ENCODE measurements at regions not wholly inside any gene's neighbourhood (a gene's known extent, or its start where the extent isn't known, plus 50 kb on each side); places are given as distances from the start of the nearest gene placed in this dataset.

DNA sequence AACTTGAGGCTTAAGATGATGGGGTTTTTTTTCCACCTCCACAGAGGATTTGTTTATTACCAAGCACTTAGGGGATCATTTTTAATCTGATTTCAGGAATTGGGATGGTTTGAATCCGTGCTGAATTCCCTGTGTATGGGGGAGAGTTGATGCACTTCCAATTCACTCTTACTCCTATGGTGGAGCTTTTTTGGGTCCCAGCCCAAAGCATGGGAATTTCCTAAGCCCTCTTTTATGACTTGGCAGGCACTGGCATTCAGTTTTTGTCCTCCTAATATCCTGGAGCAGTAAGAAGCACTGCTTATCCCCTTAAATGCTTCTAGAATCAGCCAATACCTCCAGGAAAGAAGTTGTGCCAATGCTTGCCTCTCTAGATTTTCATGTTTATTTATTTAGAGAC lies 78.7 kb downstream of the HYCC1 start:
- no peaks in the 10 kb centered on the region for H3K27me3 ChIP-seq (ENCODE audit: insufficient read depth, insufficient read length)
- no peaks in the 10 kb centered on the region for H3K4me1 ChIP-seq (ENCODE audit: insufficient read depth, insufficient read length)
- no peak overlapping the region for H3K4me3 ChIP-seq (ENCODE audit: insufficient read length, low read depth)
- H3K9me3 ChIP-seq (ENCODE audit: insufficient read depth, low read length): peaks cover 8% of the 10 kb centered on the region
- no peak overlapping the region for H3K9ac ChIP-seq (ENCODE audit: insufficient read length, low read depth)
- H3K36me3 ChIP-seq (ENCODE audit: insufficient read depth, insufficient read length, low read length): no peaks in the 10 kb centered on the region
- no peak for TF ChIP-seq ZNF274 (IDR thresholded peaks at IDR 0.05; ENCODE audit: low read depth, low read length)
- no peak for TF ChIP-seq YY1 (IDR thresholded peaks at IDR 0.05; ENCODE audit: insufficient read depth, insufficient read length)
- no peak for TF ChIP-seq SUZ12 (IDR thresholded peaks at IDR 0.05; ENCODE audit: extremely low read depth, insufficient read depth, insufficient read length)
- no peak for DNase-seq (ENCODE audit: low read depth, low spot score)

- H3K9me3 ChIP-seq (ENCODE audit: insufficient read depth, low read length): peaks cover 8% of the 10 kb centered on the region
- DNase-seq (ENCODE audit: low read depth, low spot score): no peak
- no peak overlapping the region for H3K4me3 ChIP-seq (ENCODE audit: insufficient read length, low read depth)
- H3K36me3 ChIP-seq (ENCODE audit: insufficient read depth, insufficient read length, low read length): no peaks in the 10 kb centered on the region
- no peak for TF ChIP-seq ZNF274 (IDR thresholded peaks at IDR 0.05; ENCODE audit: low read depth, low read length)
- TF ChIP-seq SUZ12 (IDR thresholded peaks at IDR 0.05; ENCODE audit: extremely low read depth, insufficient read depth, insufficient read length): no peak
- TF ChIP-seq YY1 (IDR thresholded peaks at IDR 0.05; ENCODE audit: insufficient read depth, insufficient read length): no peak
- no peak overlapping the region for H3K9ac ChIP-seq (ENCODE audit: insufficient read length, low read depth)
- no peaks in the 10 kb centered on the region for H3K27me3 ChIP-seq (ENCODE audit: insufficient read depth, insufficient read length)
- H3K4me1 ChIP-seq (ENCODE audit: insufficient read depth, insufficient read length): no peaks in the 10 kb centered on the region
Observed at GRCh38 chr7:22934473-22935065, 79.4 kb downstream of the HYCC1 start.

GRCh38 chr7:22934023-22934422 lies 79.9 kb downstream of the HYCC1 start:
- Histone ChIP-seq H3K36me3 (ENCODE audit: insufficient read depth, insufficient read length, low read length) (no peaks in the 10 kb centered on the region), H3K9ac (ENCODE audit: insufficient read length, low read depth) (no peak overlapping the region), H3K27me3 (ENCODE audit: insufficient read depth, insufficient read length) (no peaks in the 10 kb centered on the region), H3K9me3 (ENCODE audit: insufficient read depth, low read length) (peaks cover 8% of the 10 kb centered on the region), H3K4me3 (ENCODE audit: insufficient read length, low read depth) (no peak overlapping the region), H3K4me1 (ENCODE audit: insufficient read depth, insufficient read length) (no peaks in the 10 kb centered on the region)
- no peak for DNase-seq (ENCODE audit: low read depth, low spot score)
- TF ChIP-seq SUZ12 (IDR thresholded peaks at IDR 0.05; ENCODE audit: extremely low read depth, insufficient read depth, insufficient read length) (no peak), ZNF274 (IDR thresholded peaks at IDR 0.05; ENCODE audit: low read depth, low read length) (no peak), YY1 (IDR thresholded peaks at IDR 0.05; ENCODE audit: insufficient read depth, insufficient read length) (no peak)

DNA sequence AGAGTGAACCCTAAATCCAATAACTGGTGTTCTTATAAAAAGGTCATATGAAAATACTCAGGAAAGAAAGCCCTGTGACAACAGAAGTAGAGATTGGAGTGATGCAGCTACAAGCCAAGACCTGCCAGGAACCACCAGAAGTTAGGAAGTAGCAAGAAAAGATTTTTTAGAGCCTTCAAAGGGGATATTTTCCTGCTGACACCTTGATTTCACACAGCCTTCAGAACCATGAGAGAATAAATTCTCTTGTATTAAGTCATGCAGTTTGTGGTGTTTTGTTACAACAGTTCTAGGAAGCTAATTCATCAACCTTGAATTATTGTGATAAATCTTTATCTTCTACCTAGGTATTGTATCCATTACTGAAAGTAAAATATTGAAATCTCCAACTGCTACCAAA lies 81.0 kb downstream of the HYCC1 start:
- DNase-seq (ENCODE audit: low read depth, low spot score): no peak
- Histone ChIP-seq H3K4me1 (ENCODE audit: insufficient read depth, insufficient read length) (no peaks in the 10 kb centered on the region), H3K9ac (ENCODE audit: insufficient read length, low read depth) (no peak overlapping the region), H3K9me3 (ENCODE audit: insufficient read depth, low read length) (peaks cover 8% of the 10 kb centered on the region), H3K27me3 (ENCODE audit: insufficient read depth, insufficient read length) (no peaks in the 10 kb centered on the region), H3K4me3 (ENCODE audit: insufficient read length, low read depth) (no peak overlapping the region), H3K36me3 (ENCODE audit: insufficient read depth, insufficient read length, low read length) (no peaks in the 10 kb centered on the region)
- TF ChIP-seq SUZ12 (IDR thresholded peaks at IDR 0.05; ENCODE audit: extremely low read depth, insufficient read depth, insufficient read length) (no peak), ZNF274 (IDR thresholded peaks at IDR 0.05; ENCODE audit: low read depth, low read length) (no peak), YY1 (IDR thresholded peaks at IDR 0.05; ENCODE audit: insufficient read depth, insufficient read length) (no peak)

DNA sequence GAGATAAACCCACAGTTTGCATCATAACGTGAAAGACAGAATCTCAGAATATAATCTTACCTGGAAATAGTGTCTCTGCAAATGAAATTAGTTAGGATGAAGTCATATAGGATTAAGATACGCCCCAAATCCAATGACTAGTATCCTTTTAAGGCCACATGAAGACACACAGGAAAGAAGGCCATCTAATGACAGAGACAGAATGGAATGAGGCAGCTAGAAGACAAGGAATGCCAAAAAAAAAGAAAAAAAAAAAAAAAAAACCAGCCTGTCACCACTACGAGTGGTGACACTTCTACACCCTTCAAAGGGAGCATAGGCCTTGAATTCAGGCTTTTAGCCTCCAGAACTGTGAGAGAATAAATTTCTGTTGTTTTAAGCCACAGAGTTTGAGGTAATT lies 82.9 kb downstream of the HYCC1 start:
- DNase-seq (ENCODE audit: low read depth, low spot score): no peak
- no peaks in the 10 kb centered on the region for H3K27me3 ChIP-seq (ENCODE audit: insufficient read depth, insufficient read length)
- TF ChIP-seq ZNF274 (IDR thresholded peaks at IDR 0.05; ENCODE audit: low read depth, low read length) (no peak), YY1 (IDR thresholded peaks at IDR 0.05; ENCODE audit: insufficient read depth, insufficient read length) (no peak), SUZ12 (IDR thresholded peaks at IDR 0.05; ENCODE audit: extremely low read depth, insufficient read depth, insufficient read length) (no peak)

DNA sequence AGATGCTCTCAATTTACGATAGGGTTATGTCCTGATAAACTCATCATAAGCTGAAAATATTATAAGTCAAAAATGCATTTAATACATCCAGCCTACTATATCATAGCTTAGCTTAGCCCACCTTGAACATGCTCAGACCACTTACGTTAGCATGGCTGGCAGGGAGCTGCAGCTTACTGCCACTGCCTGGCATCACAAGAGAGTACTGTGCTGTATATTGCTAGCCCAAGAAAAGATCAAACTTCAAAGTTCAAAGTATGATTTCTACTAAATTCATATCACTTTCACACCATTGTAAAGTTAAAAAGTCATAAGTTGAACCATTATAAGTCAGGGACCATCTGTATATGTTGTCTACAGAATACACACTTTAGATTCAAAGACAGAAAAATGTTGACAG lies 91.6 kb downstream of the HYCC1 start:
- H3K27me3 ChIP-seq (ENCODE audit: insufficient read depth, insufficient read length): no peaks in the 10 kb centered on the region
- H3K4me1 ChIP-seq (ENCODE audit: insufficient read depth, insufficient read length): no peaks in the 10 kb centered on the region
- H3K9ac ChIP-seq (ENCODE audit: insufficient read length, low read depth): no peak overlapping the region
- DNase-seq (ENCODE audit: low read depth, low spot score): no peak
- no peak for TF ChIP-seq SUZ12 (IDR thresholded peaks at IDR 0.05; ENCODE audit: extremely low read depth, insufficient read depth, insufficient read length)
- TF ChIP-seq ZNF274 (IDR thresholded peaks at IDR 0.05; ENCODE audit: low read depth, low read length): no peak
- no peak for TF ChIP-seq YY1 (IDR thresholded peaks at IDR 0.05; ENCODE audit: insufficient read depth, insufficient read length)
- no peaks in the 10 kb centered on the region for H3K36me3 ChIP-seq (ENCODE audit: insufficient read depth, insufficient read length, low read length)
- no peak overlapping the region for H3K4me3 ChIP-seq (ENCODE audit: insufficient read length, low read depth)
- peaks cover 36% of the 10 kb centered on the region for H3K9me3 ChIP-seq (ENCODE audit: insufficient read depth, low read length)

More for the DNA sequence above, 82.9 kb downstream of the HYCC1 start:
- no peaks in the 10 kb centered on the region for H3K4me1 ChIP-seq (ENCODE audit: insufficient read depth, insufficient read length)
- peaks cover 8% of the 10 kb centered on the region for H3K9me3 ChIP-seq (ENCODE audit: insufficient read depth, low read length)
- H3K36me3 ChIP-seq (ENCODE audit: insufficient read depth, insufficient read length, low read length): no peaks in the 10 kb centered on the region
- no peak overlapping the region for H3K9ac ChIP-seq (ENCODE audit: insufficient read length, low read depth)
- no peak overlapping the region for H3K4me3 ChIP-seq (ENCODE audit: insufficient read length, low read depth)

GRCh38 chr7:22921386-22922086 lies 92.4 kb downstream of the HYCC1 start:
- H3K4me1 ChIP-seq (ENCODE audit: insufficient read depth, insufficient read length): no peaks in the 10 kb centered on the region
- H3K9me3 ChIP-seq (ENCODE audit: insufficient read depth, low read length): peaks cover 36% of the 10 kb centered on the region
- H3K27me3 ChIP-seq (ENCODE audit: insufficient read depth, insufficient read length): no peaks in the 10 kb centered on the region
- TF ChIP-seq ZNF274 (IDR thresholded peaks at IDR 0.05; ENCODE audit: low read depth, low read length) (no peak), SUZ12 (IDR thresholded peaks at IDR 0.05; ENCODE audit: extremely low read depth, insufficient read depth, insufficient read length) (no peak), YY1 (IDR thresholded peaks at IDR 0.05; ENCODE audit: insufficient read depth, insufficient read length) (no peak)
- H3K4me3 ChIP-seq (ENCODE audit: insufficient read length, low read depth): no peak overlapping the region
- H3K36me3 ChIP-seq (ENCODE audit: insufficient read depth, insufficient read length, low read length): no peaks in the 10 kb centered on the region
- no peak overlapping the region for H3K9ac ChIP-seq (ENCODE audit: insufficient read length, low read depth)
- DNase-seq (ENCODE audit: low read depth, low spot score): no peak
